ENCODE measurements at regions not wholly inside any gene's neighbourhood (a gene's known extent, or its start where the extent isn't known, plus 50 kb on each side); places are given as distances from the start of the nearest gene placed in this dataset.

DNA sequence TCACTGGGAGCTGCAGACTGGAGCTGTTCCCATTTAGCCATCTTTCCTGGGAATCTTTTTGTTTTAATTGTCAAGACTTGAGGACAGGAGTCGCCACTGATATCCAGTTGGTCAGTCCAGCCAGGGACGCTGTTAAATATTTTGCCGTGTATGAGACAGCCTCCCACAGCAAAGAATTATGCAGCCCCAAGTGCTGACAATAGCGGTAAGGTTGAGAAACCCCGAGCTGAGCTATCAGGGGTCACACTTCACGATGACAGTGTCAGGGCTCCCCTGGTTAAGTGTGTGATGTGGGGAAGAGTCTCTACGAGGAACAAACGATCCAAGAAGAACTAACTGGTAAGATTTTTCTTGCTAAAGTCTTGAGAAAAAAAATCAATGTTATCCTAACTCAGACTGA is 372.0 kb upstream of the MPDZ start:
- H3K4me2 ChIP-seq (ENCODE audit: low read length), result no peak overlapping the region
- H4K8ac ChIP-seq (ENCODE audit: low read depth, low read length), result no peak overlapping the region
- no peak overlapping the region for H2BK120ac ChIP-seq (ENCODE audit: insufficient read depth, low read length, poor library complexity)
- no peak overlapping the region for H3K14ac ChIP-seq (ENCODE audit: low read length)
- no peak overlapping the region for H4K12ac ChIP-seq (ENCODE audit: low read depth, low read length)
- H2BK12ac ChIP-seq (ENCODE audit: low read length), result no peak overlapping the region
- DNase-seq, result no peak
- H3K36me3 ChIP-seq (ENCODE audit: control insufficient read depth in 1 of 2, insufficient read depth in 2 of 2, low read length in 2 of 2), result no peaks in the 10 kb centered on the region
- H3K18ac ChIP-seq (ENCODE audit: low read length), result no peak overlapping the region
- peaks cover 3% of the 10 kb centered on the region for H3K9me3 ChIP-seq (ENCODE audit: insufficient read depth, low read depth, low read length)
- no CpG with 5 or more reads among the region's 8 CpGs for WGBS (ENCODE audit: extremely low coverage, insufficient coverage, insufficient read length)
- H3K27ac ChIP-seq (ENCODE audit: low read depth, low read length), result no peak overlapping the region
- H3K27me3 ChIP-seq (ENCODE audit: insufficient read depth, low read length), result no peaks in the 10 kb centered on the region
- no peak overlapping the region for H3K4ac ChIP-seq (ENCODE audit: low read depth, low read length)
- H3K79me2 ChIP-seq (ENCODE audit: control insufficient read depth, insufficient read depth, low read length, poor library complexity), result no peaks in the 10 kb centered on the region
- H2AFZ ChIP-seq (ENCODE audit: insufficient read depth, low read length, poor library complexity), result no peak overlapping the region
- no peak overlapping the region for H2AK5ac ChIP-seq (ENCODE audit: low read length)
- no peak overlapping the region for H2BK5ac ChIP-seq (ENCODE audit: low read depth, low read length, poor library complexity)
- no peaks in the 10 kb centered on the region for H3K79me1 ChIP-seq (ENCODE audit: low read length)
- H4K91ac ChIP-seq (ENCODE audit: low read depth, low read length), result no peak overlapping the region
- H3K4me1 ChIP-seq (ENCODE audit: control insufficient read depth in 1 of 2, insufficient read depth in 2 of 2, low read length in 2 of 2), result no peaks in the 10 kb centered on the region
- no peak overlapping the region for H3K4me3 ChIP-seq (ENCODE audit: low read depth, low read length)
- H3K9ac ChIP-seq (ENCODE audit: low read length), result no peak overlapping the region
- no peak overlapping the region for H3K23ac ChIP-seq (ENCODE audit: low read length)

DNA sequence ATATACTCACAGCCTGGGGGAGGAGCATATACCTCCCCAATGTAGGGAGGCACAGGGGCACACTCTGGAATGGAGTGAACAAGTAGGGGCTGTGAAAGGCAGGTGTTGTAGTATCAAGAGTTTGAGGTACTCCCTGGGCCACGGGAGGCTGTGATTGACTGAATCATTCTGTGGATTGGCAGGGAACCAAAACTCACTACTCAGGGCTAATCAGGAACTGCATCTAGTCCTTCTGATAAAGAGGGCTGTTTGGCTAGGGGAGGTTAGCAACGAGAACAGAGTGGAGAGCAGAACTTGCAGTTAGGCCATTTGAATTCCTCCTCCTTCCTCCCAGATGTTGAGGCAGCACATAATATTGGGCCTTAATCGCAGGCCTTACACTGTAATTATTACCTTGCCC is 369.2 kb upstream of the MPDZ start:
- Histone ChIP-seq H2BK12ac (ENCODE audit: low read length) (no peak overlapping the region), H3K79me1 (ENCODE audit: low read length) (no peaks in the 10 kb centered on the region), H3K36me3 (ENCODE audit: control insufficient read depth in 1 of 2, insufficient read depth in 2 of 2, low read length in 2 of 2) (no peaks in the 10 kb centered on the region), H2AK5ac (ENCODE audit: low read length) (no peak overlapping the region), H3K4ac (ENCODE audit: low read depth, low read length) (no peak overlapping the region), H3K9ac (ENCODE audit: low read length) (no peak overlapping the region), H3K9me3 (ENCODE audit: insufficient read depth, low read depth, low read length) (peaks cover 3% of the 10 kb centered on the region), H3K18ac (ENCODE audit: low read length) (no peak overlapping the region), H3K4me3 (ENCODE audit: low read depth, low read length) (no peak overlapping the region), H3K27ac (ENCODE audit: low read depth, low read length) (no peak overlapping the region), H3K23ac (ENCODE audit: low read length) (no peak overlapping the region), H4K8ac (ENCODE audit: low read depth, low read length) (no peak overlapping the region), H2AFZ (ENCODE audit: insufficient read depth, low read length, poor library complexity) (no peak overlapping the region), H2BK5ac (ENCODE audit: low read depth, low read length, poor library complexity) (no peak overlapping the region), H3K4me2 (ENCODE audit: low read length) (no peak overlapping the region), H3K27me3 (ENCODE audit: insufficient read depth, low read length) (no peaks in the 10 kb centered on the region), H3K4me1 (ENCODE audit: control insufficient read depth in 1 of 2, insufficient read depth in 2 of 2, low read length in 2 of 2) (no peaks in the 10 kb centered on the region), H3K79me2 (ENCODE audit: control insufficient read depth, insufficient read depth, low read length, poor library complexity) (no peaks in the 10 kb centered on the region), H3K14ac (ENCODE audit: low read length) (no peak overlapping the region), H4K12ac (ENCODE audit: low read depth, low read length) (no peak overlapping the region), H4K91ac (ENCODE audit: low read depth, low read length) (no peak overlapping the region), H2BK120ac (ENCODE audit: insufficient read depth, low read length, poor library complexity) (no peak overlapping the region)
- no peak for DNase-seq
- WGBS (ENCODE audit: extremely low coverage, insufficient coverage, insufficient read length), result no CpG with 5 or more reads among the region's 3 CpGs

DNA sequence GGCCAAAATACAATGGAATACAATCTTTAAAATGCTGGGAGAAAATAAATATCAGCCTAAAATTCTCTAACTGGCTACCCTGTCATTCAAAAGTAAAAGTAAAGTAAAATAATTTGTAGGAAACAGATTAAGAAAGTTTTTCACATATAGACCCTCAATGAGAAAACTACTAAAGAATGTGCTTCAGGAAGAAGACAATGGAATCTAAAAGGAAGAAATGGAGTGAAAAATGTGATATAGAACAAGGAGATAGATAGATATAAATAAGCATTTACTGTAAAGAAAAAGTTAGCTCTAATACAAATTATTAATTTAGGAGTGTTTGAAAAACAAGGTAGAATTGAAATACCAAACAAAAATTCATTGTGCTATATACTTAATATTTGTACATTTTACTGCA is 368.6 kb upstream of the MPDZ start:
- H3K23ac ChIP-seq (ENCODE audit: low read length), result no peak overlapping the region
- H3K14ac ChIP-seq (ENCODE audit: low read length), result no peak overlapping the region
- H2BK12ac ChIP-seq (ENCODE audit: low read length), result no peak overlapping the region
- H3K36me3 ChIP-seq (ENCODE audit: control insufficient read depth in 1 of 2, insufficient read depth in 2 of 2, low read length in 2 of 2), result no peaks in the 10 kb centered on the region
- no peak for DNase-seq
- no peak overlapping the region for H3K4me2 ChIP-seq (ENCODE audit: low read length)
- no peak overlapping the region for H3K9ac ChIP-seq (ENCODE audit: low read length)
- no peak overlapping the region for H4K8ac ChIP-seq (ENCODE audit: low read depth, low read length)
- H4K12ac ChIP-seq (ENCODE audit: low read depth, low read length), result no peak overlapping the region
- no peak overlapping the region for H3K27ac ChIP-seq (ENCODE audit: low read depth, low read length)
- H2BK5ac ChIP-seq (ENCODE audit: low read depth, low read length, poor library complexity), result no peak overlapping the region
- no peaks in the 10 kb centered on the region for H3K79me2 ChIP-seq (ENCODE audit: control insufficient read depth, insufficient read depth, low read length, poor library complexity)
- no peak overlapping the region for H3K4ac ChIP-seq (ENCODE audit: low read depth, low read length)
- no peak overlapping the region for H4K91ac ChIP-seq (ENCODE audit: low read depth, low read length)
- H2AK5ac ChIP-seq (ENCODE audit: low read length), result no peak overlapping the region
- H2BK120ac ChIP-seq (ENCODE audit: insufficient read depth, low read length, poor library complexity), result no peak overlapping the region
- no peaks in the 10 kb centered on the region for H3K4me1 ChIP-seq (ENCODE audit: control insufficient read depth in 1 of 2, insufficient read depth in 2 of 2, low read length in 2 of 2)
- H3K27me3 ChIP-seq (ENCODE audit: insufficient read depth, low read length), result no peaks in the 10 kb centered on the region
- H3K9me3 ChIP-seq (ENCODE audit: insufficient read depth, low read depth, low read length), result peaks cover 3% of the 10 kb centered on the region
- no peak overlapping the region for H3K18ac ChIP-seq (ENCODE audit: low read length)
- no peak overlapping the region for H3K4me3 ChIP-seq (ENCODE audit: low read depth, low read length)
- no peak overlapping the region for H2AFZ ChIP-seq (ENCODE audit: insufficient read depth, low read length, poor library complexity)
- H3K79me1 ChIP-seq (ENCODE audit: low read length), result no peaks in the 10 kb centered on the region

DNA sequence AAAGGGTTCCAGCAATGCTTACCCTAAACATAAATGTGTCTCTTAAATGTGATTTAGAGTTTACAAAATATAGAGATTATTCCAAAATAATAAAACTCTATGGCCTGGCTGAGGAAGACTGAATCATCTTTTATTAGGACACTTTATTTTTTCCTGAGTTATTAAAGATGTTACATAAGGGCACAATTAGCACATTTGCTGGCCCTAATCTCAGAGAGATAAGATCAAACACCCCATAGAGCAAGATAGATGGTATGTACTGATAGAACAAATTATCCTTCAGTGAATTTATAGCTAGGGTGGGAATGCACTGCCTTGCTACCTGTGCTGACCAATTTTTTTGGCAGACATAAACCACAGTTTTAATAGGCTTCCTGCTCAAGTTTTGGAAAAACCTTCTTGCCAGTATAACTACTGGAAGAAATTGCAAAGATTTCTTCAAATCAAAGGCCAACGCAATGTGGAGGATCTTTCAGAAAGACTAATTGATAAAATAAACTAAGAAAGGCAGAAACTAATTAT is 367.1 kb upstream of the MPDZ start:
- peak in 1 of 2 donors; percentile 40 for DNase-seq
- H3K18ac ChIP-seq (ENCODE audit: low read length), result no peak overlapping the region
- H4K12ac ChIP-seq (ENCODE audit: low read depth, low read length), result no peak overlapping the region
- H3K79me2 ChIP-seq (ENCODE audit: control insufficient read depth, insufficient read depth, low read length, poor library complexity), result no peaks in the 10 kb centered on the region
- H4K8ac ChIP-seq (ENCODE audit: low read depth, low read length), result no peak overlapping the region
- H3K9me3 ChIP-seq (ENCODE audit: insufficient read depth, low read depth, low read length), result peaks cover 3% of the 10 kb centered on the region
- H3K4me3 ChIP-seq (ENCODE audit: low read depth, low read length), result no peak overlapping the region
- H3K14ac ChIP-seq (ENCODE audit: low read length), result no peak overlapping the region
- H3K4ac ChIP-seq (ENCODE audit: low read depth, low read length), result no peak overlapping the region
- H2AK5ac ChIP-seq (ENCODE audit: low read length), result no peak overlapping the region
- no peak overlapping the region for H3K4me2 ChIP-seq (ENCODE audit: low read length)
- H2BK5ac ChIP-seq (ENCODE audit: low read depth, low read length, poor library complexity), result no peak overlapping the region
- no peaks in the 10 kb centered on the region for H3K4me1 ChIP-seq (ENCODE audit: control insufficient read depth in 1 of 2, insufficient read depth in 2 of 2, low read length in 2 of 2)
- H2BK120ac ChIP-seq (ENCODE audit: insufficient read depth, low read length, poor library complexity), result no peak overlapping the region
- no CpG with 5 or more reads among the region's 1 CpG for WGBS (ENCODE audit: extremely low coverage, insufficient coverage, insufficient read length)
- no peaks in the 10 kb centered on the region for H3K79me1 ChIP-seq (ENCODE audit: low read length)
- H4K91ac ChIP-seq (ENCODE audit: low read depth, low read length), result no peak overlapping the region
- no peak overlapping the region for H3K27ac ChIP-seq (ENCODE audit: low read depth, low read length)
- H2BK12ac ChIP-seq (ENCODE audit: low read length), result no peak overlapping the region
- no peak overlapping the region for H2AFZ ChIP-seq (ENCODE audit: insufficient read depth, low read length, poor library complexity)
- H3K27me3 ChIP-seq (ENCODE audit: insufficient read depth, low read length), result no peaks in the 10 kb centered on the region
- no peak overlapping the region for H3K9ac ChIP-seq (ENCODE audit: low read length)
- H3K36me3 ChIP-seq (ENCODE audit: control insufficient read depth in 1 of 2, insufficient read depth in 2 of 2, low read length in 2 of 2), result no peaks in the 10 kb centered on the region
- H3K23ac ChIP-seq (ENCODE audit: low read length), result no peak overlapping the region
